Sigmoid colon (tissue), 6 donors: ENCODE measurements at regions not wholly inside any gene's neighbourhood (a gene's known extent, or its start where the extent isn't known, plus 50 kb on each side); places are given as distances from the start of the nearest gene placed in this dataset.

Experiments
- DNase-seq: peaks from one replicate; pipeline ENCODE4 v3.0.0-alpha.2; 2019
- H3K27ac ChIP-seq, 4 donors: fragments of 200-600 bp; sonication (generic); one replicate each; pipeline ENCODE4 v1.5.1; 2016 to 2019; ENCODE audit warnings: mild to moderate bottlenecking in 1 of 4
- H3K27me3 ChIP-seq, 3 donors: fragments of 200-600 bp; sonication (generic); one replicate each; pipeline ENCODE4 v1.5.1; 2019; ENCODE audit warnings: mild to moderate bottlenecking in 1 of 3
- H3K36me3 ChIP-seq, 4 donors: fragments of 200-600 bp; sonication (generic); one replicate each; pipeline ENCODE4 v1.5.1; 2016 to 2019
- H3K4me1 ChIP-seq, 4 donors: fragments of 200-600 bp; sonication (generic); one replicate each; pipeline ENCODE4 v1.5.1; 2017 to 2019
- H3K4me3 ChIP-seq, 4 donors: fragments of 200-600 bp; sonication (generic); one replicate each; pipeline ENCODE4 v1.5.1; 2017 to 2019; ENCODE audit warnings: mild to moderate bottlenecking in 2 of 4, moderate library complexity in 1 of 4
- H3K9me3 ChIP-seq, 4 donors: fragments of 200-600 bp in 3 of 4; sonication (generic) in 3 of 4; one replicate each; pipeline versions ENCODE4 v1.5.1 to v1.6.1; 2013 to 2019
- EP300 ChIP-seq, 4 donors: sonication (generic); formaldehyde crosslinking; IDR thresholded peaks; one replicate each; pipeline ENCODE4 v1.6.1; 2017; ENCODE audit warnings: antibody characterized with exemption in 4 of 4
- POLR2A ChIP-seq, 2 donors: fragments of 450-650 bp; IDR thresholded peaks; one replicate each; pipeline ENCODE4 v1.6.1; 2016; ENCODE audit warnings: antibody characterized with exemption in 2 of 2, mild to moderate bottlenecking in 2 of 2, moderate library complexity in 2 of 2
- POLR2AphosphoS5 ChIP-seq, 4 donors: sonication (generic); formaldehyde crosslinking; IDR thresholded peaks; one replicate each; pipeline ENCODE4 v1.6.1; 2017; ENCODE audit warnings: antibody characterized with exemption in 4 of 4
- WGBS, 2 donors: extraction: QIAGEN DNeasy Blood & Tissue Kit; methylation state at CpG; one replicate each; pipeline ENCODE4 v1.1.7; 2013; 5-methylcytosine and 5-hydroxymethylcytosine counted together
- intact Hi-C: fragments of 100-400 bp; cut with DNase I; formaldehyde crosslinking; loops from one replicate; pipeline ENCODE4 v1.15.1; 2023
- TF ChIP-seq, protein P1 (sequence below), 4 experiments: fragments of 450-650 bp in 3 of 4; fragments of 200-600 bp in 1 of 4; IDR thresholded peaks; one replicate each; pipeline ENCODE4 v1.5.1; 2016 to 2019; ENCODE audit warnings: antibody characterized with exemption in 4 of 4, mild to moderate bottlenecking in 3 of 4, moderate library complexity in 2 of 4
- donor health status: healthy with polysubstance abuse.
- donor health status: healthy.

DNA sequence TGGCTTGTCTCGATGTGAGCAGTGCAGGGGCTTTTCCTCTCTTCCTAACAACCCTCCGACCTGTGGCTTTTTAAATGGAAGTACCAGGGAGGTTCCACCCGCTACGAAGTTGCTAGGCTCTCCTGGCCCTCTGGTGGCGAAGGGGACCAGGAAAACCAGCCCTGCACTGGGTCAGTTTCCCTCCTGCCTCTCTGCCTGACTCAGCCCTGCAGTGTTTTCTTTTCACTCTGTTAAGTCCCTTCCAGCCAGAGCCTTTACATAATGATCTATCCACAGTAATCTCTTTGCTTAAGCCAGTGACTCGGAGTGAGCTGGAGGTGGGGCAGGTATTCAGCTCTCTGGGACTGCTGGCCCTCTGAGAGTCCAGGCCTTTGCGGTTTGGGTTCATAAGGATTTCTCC lies 331.3 kb upstream of the EEF2KMT start:
- Histone ChIP-seq H3K27me3 (no peaks in the 10 kb centered on the region), H3K36me3 (no peaks in the 10 kb centered on the region), H3K9me3 (no peaks in the 10 kb centered on the region), H3K4me3 (no peak overlapping the region), H3K4me1 (no peaks in the 10 kb centered on the region), H3K27ac (no peak overlapping the region)
- intact Hi-C loops, result no loop called here
- TF ChIP-seq, protein P1, sequence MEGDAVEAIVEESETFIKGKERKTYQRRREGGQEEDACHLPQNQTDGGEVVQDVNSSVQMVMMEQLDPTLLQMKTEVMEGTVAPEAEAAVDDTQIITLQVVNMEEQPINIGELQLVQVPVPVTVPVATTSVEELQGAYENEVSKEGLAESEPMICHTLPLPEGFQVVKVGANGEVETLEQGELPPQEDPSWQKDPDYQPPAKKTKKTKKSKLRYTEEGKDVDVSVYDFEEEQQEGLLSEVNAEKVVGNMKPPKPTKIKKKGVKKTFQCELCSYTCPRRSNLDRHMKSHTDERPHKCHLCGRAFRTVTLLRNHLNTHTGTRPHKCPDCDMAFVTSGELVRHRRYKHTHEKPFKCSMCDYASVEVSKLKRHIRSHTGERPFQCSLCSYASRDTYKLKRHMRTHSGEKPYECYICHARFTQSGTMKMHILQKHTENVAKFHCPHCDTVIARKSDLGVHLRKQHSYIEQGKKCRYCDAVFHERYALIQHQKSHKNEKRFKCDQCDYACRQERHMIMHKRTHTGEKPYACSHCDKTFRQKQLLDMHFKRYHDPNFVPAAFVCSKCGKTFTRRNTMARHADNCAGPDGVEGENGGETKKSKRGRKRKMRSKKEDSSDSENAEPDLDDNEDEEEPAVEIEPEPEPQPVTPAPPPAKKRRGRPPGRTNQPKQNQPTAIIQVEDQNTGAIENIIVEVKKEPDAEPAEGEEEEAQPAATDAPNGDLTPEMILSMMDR (IDR thresholded peaks at IDR 0.05), result no peak
- no peak for TF ChIP-seq POLR2A (IDR thresholded peaks at IDR 0.05)
- no peak for TF ChIP-seq POLR2AphosphoS5 (IDR thresholded peaks at IDR 0.05)
- TF ChIP-seq EP300 (IDR thresholded peaks at IDR 0.05), result no peak
- WGBS, 2 donors, result 23 to 30% methylated on average over 7 of the region's 7 CpGs
- DNase-seq, result no peak

DNA sequence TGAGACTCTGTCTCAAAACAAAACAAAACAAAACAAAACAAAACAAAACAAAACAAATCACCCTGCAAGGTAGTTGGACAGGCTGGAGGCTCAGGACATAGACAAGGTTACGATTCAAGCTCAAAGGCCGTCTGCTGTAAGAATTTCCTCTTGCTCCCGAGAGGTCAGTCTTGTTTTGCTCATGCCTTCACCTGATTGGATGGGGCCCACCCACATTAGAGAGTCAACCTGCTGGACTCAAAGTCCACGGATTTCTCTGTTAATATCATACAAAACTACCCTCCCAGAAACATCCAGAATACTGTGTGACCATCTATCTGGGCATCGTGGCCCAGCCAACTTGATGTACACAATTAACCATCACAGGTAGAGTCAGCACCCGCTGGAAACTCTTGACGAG lies 330.0 kb upstream of the EEF2KMT start:
- Histone ChIP-seq H3K36me3 (no peaks in the 10 kb centered on the region), H3K4me3 (no peak overlapping the region), H3K4me1 (no peaks in the 10 kb centered on the region), H3K27me3 (no peaks in the 10 kb centered on the region), H3K27ac (no peak overlapping the region), H3K9me3 (no peaks in the 10 kb centered on the region)
- no peak for DNase-seq
- TF ChIP-seq POLR2A (IDR thresholded peaks at IDR 0.05) (no peak), POLR2AphosphoS5 (IDR thresholded peaks at IDR 0.05) (no peak), EP300 (IDR thresholded peaks at IDR 0.05) (no peak)
- TF ChIP-seq, protein P1 (IDR thresholded peaks at IDR 0.05), result no peak
- WGBS, 2 donors, result 67 to 80% methylated on average over 7 of the region's 7 CpGs
- intact Hi-C loops, result no loop called here

DNA sequence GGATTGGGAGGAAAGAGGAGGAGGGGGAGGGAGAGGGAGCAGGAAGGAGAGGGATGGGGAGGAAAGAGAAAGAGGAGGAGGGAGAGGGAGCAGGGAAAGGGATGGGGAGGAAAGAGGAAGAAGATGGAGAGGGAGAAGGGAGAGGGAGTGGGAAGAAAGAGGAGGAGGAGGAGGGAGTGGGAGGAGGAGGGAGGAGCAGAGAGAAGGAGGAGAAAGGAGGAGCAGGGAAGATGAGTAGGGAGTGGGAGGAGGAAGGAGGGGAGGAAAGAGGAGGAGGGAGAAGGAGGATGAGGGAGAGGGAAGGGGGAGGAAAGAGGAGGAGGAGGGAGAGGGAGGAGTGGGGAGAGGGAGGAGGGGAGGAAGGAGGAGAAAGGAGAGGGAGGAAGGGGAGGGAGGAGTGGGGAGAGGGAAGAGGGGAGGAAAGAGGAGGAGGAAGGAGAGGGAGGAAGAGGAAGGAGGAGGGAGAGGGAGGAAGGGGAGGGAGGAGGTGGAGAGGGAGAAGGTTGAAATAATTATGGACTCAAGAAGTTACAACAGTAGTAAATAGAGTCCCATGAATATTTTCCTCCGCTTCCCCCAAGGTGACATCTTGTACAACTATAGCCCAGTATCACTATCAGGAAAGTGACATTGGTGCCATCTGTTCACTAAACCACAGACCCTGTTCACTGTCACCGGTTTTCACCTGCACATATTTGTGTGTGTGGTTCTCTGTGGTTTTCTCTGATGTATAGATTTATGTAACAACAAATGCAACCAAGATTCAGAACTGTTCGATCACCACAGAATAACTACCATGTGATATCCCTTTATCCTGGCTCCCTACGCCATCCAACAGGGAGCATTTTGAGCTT lies 325.3 kb upstream of the EEF2KMT start:
- Histone ChIP-seq H3K9me3 (no peaks in the 10 kb centered on the region), H3K27ac (no peak overlapping the region), H3K36me3 (no peaks in the 10 kb centered on the region), H3K4me1 (no peaks in the 10 kb centered on the region), H3K4me3 (no peak overlapping the region), H3K27me3 (no peaks in the 10 kb centered on the region)
- TF ChIP-seq EP300 (IDR thresholded peaks at IDR 0.05), result no peak
- no peak for TF ChIP-seq POLR2A (IDR thresholded peaks at IDR 0.05)
- TF ChIP-seq POLR2AphosphoS5 (IDR thresholded peaks at IDR 0.05), result no peak
- TF ChIP-seq, protein P1 (IDR thresholded peaks at IDR 0.05), result no peak
- intact Hi-C loops, result no loop called here
- 81% methylated on average over 4 of the region's 4 CpGs for WGBS, 2 donors
- DNase-seq, result no peak

DNA sequence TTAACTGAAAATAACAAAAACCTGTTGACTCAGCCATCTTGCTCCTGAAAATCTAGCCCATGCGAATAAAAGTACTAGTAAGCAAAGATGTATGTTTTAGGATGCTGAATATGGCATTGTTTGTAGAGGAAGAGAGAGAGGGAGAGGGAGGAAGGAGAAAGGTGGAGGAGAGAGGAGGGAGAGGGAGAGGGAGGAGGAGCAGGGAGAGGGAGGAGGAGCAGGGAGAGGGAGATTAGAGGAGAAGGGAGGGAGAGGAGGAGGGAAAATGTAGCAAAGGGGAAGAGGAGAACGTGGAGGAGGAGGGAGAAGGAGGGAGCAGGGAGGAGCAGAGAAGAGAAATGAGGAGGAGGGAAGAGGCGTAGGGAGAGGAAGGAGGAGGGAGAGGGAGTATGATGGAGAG lies 324.5 kb upstream of the EEF2KMT start:
- Histone ChIP-seq H3K27me3 (no peaks in the 10 kb centered on the region), H3K36me3 (no peaks in the 10 kb centered on the region), H3K4me3 (no peak overlapping the region), H3K4me1 (no peaks in the 10 kb centered on the region), H3K9me3 (no peaks in the 10 kb centered on the region), H3K27ac (no peak overlapping the region)
- no peak for TF ChIP-seq EP300 (IDR thresholded peaks at IDR 0.05)
- no peak for TF ChIP-seq POLR2AphosphoS5 (IDR thresholded peaks at IDR 0.05)
- TF ChIP-seq, protein P1 (IDR thresholded peaks at IDR 0.05), result no peak
- TF ChIP-seq POLR2A (IDR thresholded peaks at IDR 0.05), result no peak
- 56 to 63% methylated on average over 3 of the region's 3 CpGs for WGBS, 2 donors
- no peak for DNase-seq
- intact Hi-C loops, result no loop called here

GRCh38 chr16:5416013-5416412 lies 318.4 kb upstream of the EEF2KMT start:
- H3K9me3 ChIP-seq, result no peaks in the 10 kb centered on the region
- intact Hi-C loops, result no loop called here

More at GRCh38 chr16:5416013-5416412, 318.4 kb upstream of the EEF2KMT start:
- H3K4me1 ChIP-seq, result no peaks in the 10 kb centered on the region
- H3K27ac ChIP-seq, result no peak overlapping the region
- no peaks in the 10 kb centered on the region for H3K36me3 ChIP-seq
- TF ChIP-seq POLR2AphosphoS5 (IDR thresholded peaks at IDR 0.05), result no peak
- no peak for TF ChIP-seq EP300 (IDR thresholded peaks at IDR 0.05)
- no peak for TF ChIP-seq POLR2A (IDR thresholded peaks at IDR 0.05)
- TF ChIP-seq, protein P1 (IDR thresholded peaks at IDR 0.05), result no peak
- H3K4me3 ChIP-seq, result no peak overlapping the region
- 63 to 66% methylated on average over 5 of the region's 5 CpGs for WGBS, 2 donors
- DNase-seq, result no peak
- H3K27me3 ChIP-seq, result no peaks in the 10 kb centered on the region
